ENCODE measurements at regions not wholly inside any gene's neighbourhood (a gene's known extent, or its start where the extent isn't known, plus 50 kb on each side); places are given as distances from the start of the nearest gene placed in this dataset.

GRCh38 chr12:67524861-67525616 is 123.5 kb upstream of the DYRK2 start:
- intact Hi-C loops (cut with micrococcal nuclease) (no loop called here), dilution Hi-C loops (cut with MboI; ENCODE audit: extremely low pct_ligation_motif_present, low sequenced_read_pairs) (no loop called here)
- ChIA-PET CTCF (no interaction called here), POLR2A (no interaction called here)
- no peaks in the 10 kb centered on the region for H3K36me3 ChIP-seq (ENCODE audit: control insufficient read depth in 2 of 2, extremely low read depth in 1 of 2, insufficient read depth in 2 of 2, low read length in 2 of 2)
- H3K4me3 ChIP-seq (replicated peaks in 1 of 3; ENCODE audit: insufficient read depth in 1 of 3, low read depth in 1 of 3, low read length in 3 of 3), result no peak overlapping the region
- no peak overlapping the region for H3K27ac ChIP-seq (ENCODE audit: insufficient read depth, low read depth, low read length)
- FAIRE-seq, result no peak
- no peaks in the 10 kb centered on the region for H3K9me3 ChIP-seq (replicated peaks; ENCODE audit: control insufficient read depth, insufficient read depth, low read length)
- H2AFZ ChIP-seq (ENCODE audit: low read depth, low read length), result no peak overlapping the region
- H3K4me2 ChIP-seq (ENCODE audit: insufficient read depth, low read length), result no peak overlapping the region
- no peaks in the 10 kb centered on the region for H4K20me1 ChIP-seq (replicated peaks; ENCODE audit: control insufficient read depth, extremely low read depth, insufficient read depth, low read length)
- H3K27me3 ChIP-seq (ENCODE audit: control insufficient read depth in 2 of 2, insufficient read depth in 2 of 2, low read length in 2 of 2), result no peaks in the 10 kb centered on the region
- no peak for DNase-seq (ENCODE audit: low read depth, low spot score)
- no peaks in the 10 kb centered on the region for H3K4me1 ChIP-seq (ENCODE audit: control insufficient read depth, extremely low read depth, insufficient read depth, low read length)
- TF ChIP-seq POLR2A (IDR thresholded peaks at IDR 0.05; ENCODE audit: low read depth, low read length) (no peak), MAX (IDR thresholded peaks at IDR 0.05; ENCODE audit: insufficient read depth, insufficient read length) (no peak), MYC (IDR thresholded peaks at IDR 0.05; ENCODE audit: low read depth, low read length) (no peak), JUN (IDR thresholded peaks at IDR 0.05; ENCODE audit: borderline replicate concordance, insufficient read depth, insufficient read length, low read depth) (no peak), POLR2AphosphoS5 (IDR thresholded peaks at IDR 0.05; ENCODE audit: insufficient read depth, low read depth, low read length) (no peak), FOS (IDR thresholded peaks at IDR 0.05; ENCODE audit: borderline replicate concordance, insufficient read depth, low read length) (no peak)
- TF ChIP-seq, protein P1, sequence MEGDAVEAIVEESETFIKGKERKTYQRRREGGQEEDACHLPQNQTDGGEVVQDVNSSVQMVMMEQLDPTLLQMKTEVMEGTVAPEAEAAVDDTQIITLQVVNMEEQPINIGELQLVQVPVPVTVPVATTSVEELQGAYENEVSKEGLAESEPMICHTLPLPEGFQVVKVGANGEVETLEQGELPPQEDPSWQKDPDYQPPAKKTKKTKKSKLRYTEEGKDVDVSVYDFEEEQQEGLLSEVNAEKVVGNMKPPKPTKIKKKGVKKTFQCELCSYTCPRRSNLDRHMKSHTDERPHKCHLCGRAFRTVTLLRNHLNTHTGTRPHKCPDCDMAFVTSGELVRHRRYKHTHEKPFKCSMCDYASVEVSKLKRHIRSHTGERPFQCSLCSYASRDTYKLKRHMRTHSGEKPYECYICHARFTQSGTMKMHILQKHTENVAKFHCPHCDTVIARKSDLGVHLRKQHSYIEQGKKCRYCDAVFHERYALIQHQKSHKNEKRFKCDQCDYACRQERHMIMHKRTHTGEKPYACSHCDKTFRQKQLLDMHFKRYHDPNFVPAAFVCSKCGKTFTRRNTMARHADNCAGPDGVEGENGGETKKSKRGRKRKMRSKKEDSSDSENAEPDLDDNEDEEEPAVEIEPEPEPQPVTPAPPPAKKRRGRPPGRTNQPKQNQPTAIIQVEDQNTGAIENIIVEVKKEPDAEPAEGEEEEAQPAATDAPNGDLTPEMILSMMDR (IDR thresholded peaks at IDR 0.05; ENCODE audit: extremely low read depth in 1 of 2, insufficient read depth in 1 of 2, low read depth in 1 of 2, low read length in 2 of 2), result no peak
- H3K9me1 ChIP-seq (replicated peaks; ENCODE audit: control insufficient read depth, extremely low read depth, insufficient read depth, low read length), result no peaks in the 10 kb centered on the region
- no peaks in the 10 kb centered on the region for H3K79me2 ChIP-seq (ENCODE audit: control insufficient read depth, insufficient read depth, low read length)
- H3K9ac ChIP-seq (replicated peaks; ENCODE audit: extremely low read depth, insufficient read depth, low read length), result no peak overlapping the region
- BruUV-seq (replicated peaks), result no TSS peak
